ENCODE measurements at regions not wholly inside any gene's neighbourhood (a gene's known extent, or its start where the extent isn't known, plus 50 kb on each side); places are given as distances from the start of the nearest gene placed in this dataset.

- Histone ChIP-seq H3K4ac (ENCODE audit: low read depth, low read length) (no peak overlapping the region), H4K8ac (ENCODE audit: low read depth, low read length) (no peak overlapping the region), H3K79me2 (ENCODE audit: control insufficient read depth, insufficient read depth, low read length) (no peaks in the 10 kb centered on the region), H3K27me3 (ENCODE audit: insufficient read depth, low read length, poor library complexity) (no peaks in the 10 kb centered on the region), H4K5ac (ENCODE audit: low read length) (no peak overlapping the region), H2AK5ac (ENCODE audit: low read length) (no peak overlapping the region), H3K18ac (ENCODE audit: low read length) (peak overlapping the region; percentile 30), H2BK15ac (replicated peaks; ENCODE audit: low read depth) (no peak overlapping the region), H3K4me2 (ENCODE audit: low read length) (no peak overlapping the region), H3K23ac (ENCODE audit: low read length) (no peak overlapping the region), H2BK5ac (ENCODE audit: low read length) (peak overlapping the region; percentile 91), H3K36me3 (ENCODE audit: control insufficient read depth, insufficient read depth, low read length) (no peaks in the 10 kb centered on the region), H3K9ac (ENCODE audit: low read length) (no peak overlapping the region), H3K27ac (ENCODE audit: low read depth, low read length) (peak overlapping the region; percentile 87), H3K79me1 (ENCODE audit: low read length) (no peaks in the 10 kb centered on the region), H3K56ac (ENCODE audit: low read length) (peak overlapping the region; percentile 85), H3K4me3 (ENCODE audit: low read length) (no peak overlapping the region), H3K4me1 (ENCODE audit: control insufficient read depth, low read depth, low read length) (peaks cover 6% of the 10 kb centered on the region), H2BK120ac (ENCODE audit: low read depth, low read length) (no peak overlapping the region)
- WGBS (ENCODE audit: extremely low coverage, insufficient coverage, low lambda C conversion rate): no CpG with 5 or more reads among the region's 3 CpGs
- DNase-seq: peak; percentile 70
Measured at GRCh38 chr7:67723591-67723990, 727.0 kb downstream of the TYW1 start.

GRCh38 chr7:67724435-67724834, 727.8 kb downstream of the TYW1 start:
- Histone ChIP-seq H3K79me1 (ENCODE audit: low read length) (no peaks in the 10 kb centered on the region), H3K27me3 (ENCODE audit: insufficient read depth, low read length, poor library complexity) (no peaks in the 10 kb centered on the region), H2BK120ac (ENCODE audit: low read depth, low read length) (no peak overlapping the region), H3K79me2 (ENCODE audit: control insufficient read depth, insufficient read depth, low read length) (no peaks in the 10 kb centered on the region), H3K4ac (ENCODE audit: low read depth, low read length) (no peak overlapping the region), H2AK5ac (ENCODE audit: low read length) (no peak overlapping the region), H3K4me1 (ENCODE audit: control insufficient read depth, low read depth, low read length) (peaks cover 6% of the 10 kb centered on the region), H3K18ac (ENCODE audit: low read length) (no peak overlapping the region), H3K36me3 (ENCODE audit: control insufficient read depth, insufficient read depth, low read length) (no peaks in the 10 kb centered on the region), H2BK15ac (replicated peaks; ENCODE audit: low read depth) (no peak overlapping the region), H3K56ac (ENCODE audit: low read length) (no peak overlapping the region), H3K27ac (ENCODE audit: low read depth, low read length) (peak overlapping the region; percentile 87), H3K4me3 (ENCODE audit: low read length) (no peak overlapping the region), H3K4me2 (ENCODE audit: low read length) (no peak overlapping the region), H4K5ac (ENCODE audit: low read length) (no peak overlapping the region), H3K23ac (ENCODE audit: low read length) (no peak overlapping the region), H4K8ac (ENCODE audit: low read depth, low read length) (no peak overlapping the region), H3K9ac (ENCODE audit: low read length) (no peak overlapping the region), H2BK5ac (ENCODE audit: low read length) (no peak overlapping the region)
- WGBS (ENCODE audit: extremely low coverage, insufficient coverage, low lambda C conversion rate): no CpG with 5 or more reads among the region's 5 CpGs
- DNase-seq: peak; percentile 28

GRCh38 chr7:67724955-67725354, 728.3 kb downstream of the TYW1 start:
- Histone ChIP-seq H3K79me1 (ENCODE audit: low read length) (no peaks in the 10 kb centered on the region), H4K5ac (ENCODE audit: low read length) (no peak overlapping the region), H3K56ac (ENCODE audit: low read length) (peak overlapping the region; percentile 2), H4K8ac (ENCODE audit: low read depth, low read length) (no peak overlapping the region), H3K79me2 (ENCODE audit: control insufficient read depth, insufficient read depth, low read length) (no peaks in the 10 kb centered on the region), H3K27me3 (ENCODE audit: insufficient read depth, low read length, poor library complexity) (no peaks in the 10 kb centered on the region), H2BK5ac (ENCODE audit: low read length) (no peak overlapping the region), H2BK15ac (replicated peaks; ENCODE audit: low read depth) (no peak overlapping the region), H3K9ac (ENCODE audit: low read length) (no peak overlapping the region), H2AK5ac (ENCODE audit: low read length) (peak overlapping the region; percentile 45), H3K4ac (ENCODE audit: low read depth, low read length) (no peak overlapping the region), H3K4me2 (ENCODE audit: low read length) (no peak overlapping the region), H2BK120ac (ENCODE audit: low read depth, low read length) (no peak overlapping the region), H3K18ac (ENCODE audit: low read length) (peak overlapping the region; percentile 60), H3K4me1 (ENCODE audit: control insufficient read depth, low read depth, low read length) (peaks cover 6% of the 10 kb centered on the region), H3K36me3 (ENCODE audit: control insufficient read depth, insufficient read depth, low read length) (no peaks in the 10 kb centered on the region), H3K27ac (ENCODE audit: low read depth, low read length) (peak overlapping the region; percentile 23), H3K4me3 (ENCODE audit: low read length) (no peak overlapping the region), H3K23ac (ENCODE audit: low read length) (no peak overlapping the region)
- no CpG with 5 or more reads among the region's 2 CpGs for whole genome bisulfite sequencing (ENCODE audit: extremely low coverage, insufficient coverage, low lambda C conversion rate)
- DNase-seq: no peak

- Histone ChIP-seq H3K23ac (ENCODE audit: low read length) (no peak overlapping the region), H3K79me1 (ENCODE audit: low read length) (no peaks in the 10 kb centered on the region), H2BK15ac (replicated peaks; ENCODE audit: low read depth) (no peak overlapping the region), H2BK120ac (ENCODE audit: low read depth, low read length) (no peak overlapping the region), H2AK5ac (ENCODE audit: low read length) (no peak overlapping the region), H3K56ac (ENCODE audit: low read length) (no peak overlapping the region), H3K4ac (ENCODE audit: low read depth, low read length) (no peak overlapping the region), H3K36me3 (ENCODE audit: control insufficient read depth, insufficient read depth, low read length) (no peaks in the 10 kb centered on the region), H3K4me3 (ENCODE audit: low read length) (no peak overlapping the region), H4K5ac (ENCODE audit: low read length) (no peak overlapping the region), H3K4me2 (ENCODE audit: low read length) (no peak overlapping the region), H3K27ac (ENCODE audit: low read depth, low read length) (peak overlapping the region; percentile 23), H3K9ac (ENCODE audit: low read length) (no peak overlapping the region), H3K4me1 (ENCODE audit: control insufficient read depth, low read depth, low read length) (peaks cover 6% of the 10 kb centered on the region), H3K27me3 (ENCODE audit: insufficient read depth, low read length, poor library complexity) (no peaks in the 10 kb centered on the region), H2BK5ac (ENCODE audit: low read length) (no peak overlapping the region), H3K79me2 (ENCODE audit: control insufficient read depth, insufficient read depth, low read length) (no peaks in the 10 kb centered on the region), H4K8ac (ENCODE audit: low read depth, low read length) (no peak overlapping the region), H3K18ac (ENCODE audit: low read length) (peak overlapping the region; percentile 60)
- no peak for DNase-seq
- no CpG with 5 or more reads among the region's 3 CpGs for WGBS (ENCODE audit: extremely low coverage, insufficient coverage, low lambda C conversion rate)
Measured at GRCh38 chr7:67725423-67725822, 728.8 kb downstream of the TYW1 start.

- Histone ChIP-seq H2BK5ac (ENCODE audit: low read length) (no peak overlapping the region), H2AK5ac (ENCODE audit: low read length) (no peak overlapping the region), H3K4me2 (ENCODE audit: low read length) (no peak overlapping the region), H3K23ac (ENCODE audit: low read length) (no peak overlapping the region), H3K56ac (ENCODE audit: low read length) (peak overlapping the region; percentile 28), H3K4me1 (ENCODE audit: control insufficient read depth, low read depth, low read length) (peaks cover 2% of the 10 kb centered on the region), H2BK120ac (ENCODE audit: low read depth, low read length) (no peak overlapping the region), H3K9ac (ENCODE audit: low read length) (no peak overlapping the region), H3K18ac (ENCODE audit: low read length) (no peak overlapping the region), H3K4ac (ENCODE audit: low read depth, low read length) (no peak overlapping the region), H4K5ac (ENCODE audit: low read length) (no peak overlapping the region), H3K27me3 (ENCODE audit: insufficient read depth, low read length, poor library complexity) (no peaks in the 10 kb centered on the region), H3K36me3 (ENCODE audit: control insufficient read depth, insufficient read depth, low read length) (no peaks in the 10 kb centered on the region), H3K79me1 (ENCODE audit: low read length) (no peaks in the 10 kb centered on the region), H4K8ac (ENCODE audit: low read depth, low read length) (no peak overlapping the region), H2BK15ac (replicated peaks; ENCODE audit: low read depth) (no peak overlapping the region), H3K27ac (ENCODE audit: low read depth, low read length) (no peak overlapping the region), H3K79me2 (ENCODE audit: control insufficient read depth, insufficient read depth, low read length) (no peaks in the 10 kb centered on the region), H3K4me3 (ENCODE audit: low read length) (no peak overlapping the region)
- peak; percentile 35 for DNase-seq
- no CpG with 5 or more reads among the region's 7 CpGs for WGBS (ENCODE audit: extremely low coverage, insufficient coverage, low lambda C conversion rate)
Measured at GRCh38 chr7:67729771-67730170, 733.1 kb downstream of the TYW1 start.

- Histone ChIP-seq H3K79me2 (ENCODE audit: control insufficient read depth, insufficient read depth, low read length) (no peaks in the 10 kb centered on the region), H2BK120ac (ENCODE audit: low read depth, low read length) (no peak overlapping the region), H3K36me3 (ENCODE audit: control insufficient read depth, insufficient read depth, low read length) (no peaks in the 10 kb centered on the region), H3K4me2 (ENCODE audit: low read length) (no peak overlapping the region), H3K4me1 (ENCODE audit: control insufficient read depth, low read depth, low read length) (no peaks in the 10 kb centered on the region), H4K8ac (ENCODE audit: low read depth, low read length) (no peak overlapping the region), H3K23ac (ENCODE audit: low read length) (no peak overlapping the region), H2BK5ac (ENCODE audit: low read length) (no peak overlapping the region), H3K4me3 (ENCODE audit: low read length) (no peak overlapping the region), H2BK15ac (replicated peaks; ENCODE audit: low read depth) (no peak overlapping the region), H3K9ac (ENCODE audit: low read length) (no peak overlapping the region), H4K5ac (ENCODE audit: low read length) (no peak overlapping the region), H3K56ac (ENCODE audit: low read length) (no peak overlapping the region), H3K79me1 (ENCODE audit: low read length) (no peaks in the 10 kb centered on the region), H3K4ac (ENCODE audit: low read depth, low read length) (no peak overlapping the region), H3K27me3 (ENCODE audit: insufficient read depth, low read length, poor library complexity) (no peaks in the 10 kb centered on the region), H3K27ac (ENCODE audit: low read depth, low read length) (no peak overlapping the region), H2AK5ac (ENCODE audit: low read length) (no peak overlapping the region), H3K18ac (ENCODE audit: low read length) (no peak overlapping the region)
- no CpG with 5 or more reads among the region's 2 CpGs for WGBS (ENCODE audit: extremely low coverage, insufficient coverage, low lambda C conversion rate)
- DNase-seq: no peak
Measured at GRCh38 chr7:67731704-67732103, 735.1 kb downstream of the TYW1 start.
